GM12865 (cell line): ENCODE measurements at regions not wholly inside any gene's neighbourhood (a gene's known extent, or its start where the extent isn't known, plus 50 kb on each side); places are given as distances from the start of the nearest gene placed in this dataset.

Experiments
- DNase-seq: peaks from one replicate; pipeline ENCODE4 v3.0.0; 2010; ENCODE audit warnings: low read depth
- H3K4me3 ChIP-seq: 2 replicates; pipeline ENCODE4 v1.5.1; 2011; ENCODE audit warnings: mild to moderate bottlenecking, low read depth, low read length, control low read depth
- CTCF ChIP-seq: IDR thresholded peaks from 2 replicates; pipeline ENCODE4 v1.5.1; 2011; ENCODE audit warnings: low read length, control low read depth, low read depth, inconsistent platforms; ENCODE audit not compliant: insufficient read depth; ENCODE audit errors: missing control alignments

- no peak for TF ChIP-seq CTCF
- H3K4me3 ChIP-seq: no peak overlapping the region
- no peak for DNase-seq
Measured at GRCh38 chr12:126316411-126316810, 1251.2 kb downstream of the AACS start.

DNA sequence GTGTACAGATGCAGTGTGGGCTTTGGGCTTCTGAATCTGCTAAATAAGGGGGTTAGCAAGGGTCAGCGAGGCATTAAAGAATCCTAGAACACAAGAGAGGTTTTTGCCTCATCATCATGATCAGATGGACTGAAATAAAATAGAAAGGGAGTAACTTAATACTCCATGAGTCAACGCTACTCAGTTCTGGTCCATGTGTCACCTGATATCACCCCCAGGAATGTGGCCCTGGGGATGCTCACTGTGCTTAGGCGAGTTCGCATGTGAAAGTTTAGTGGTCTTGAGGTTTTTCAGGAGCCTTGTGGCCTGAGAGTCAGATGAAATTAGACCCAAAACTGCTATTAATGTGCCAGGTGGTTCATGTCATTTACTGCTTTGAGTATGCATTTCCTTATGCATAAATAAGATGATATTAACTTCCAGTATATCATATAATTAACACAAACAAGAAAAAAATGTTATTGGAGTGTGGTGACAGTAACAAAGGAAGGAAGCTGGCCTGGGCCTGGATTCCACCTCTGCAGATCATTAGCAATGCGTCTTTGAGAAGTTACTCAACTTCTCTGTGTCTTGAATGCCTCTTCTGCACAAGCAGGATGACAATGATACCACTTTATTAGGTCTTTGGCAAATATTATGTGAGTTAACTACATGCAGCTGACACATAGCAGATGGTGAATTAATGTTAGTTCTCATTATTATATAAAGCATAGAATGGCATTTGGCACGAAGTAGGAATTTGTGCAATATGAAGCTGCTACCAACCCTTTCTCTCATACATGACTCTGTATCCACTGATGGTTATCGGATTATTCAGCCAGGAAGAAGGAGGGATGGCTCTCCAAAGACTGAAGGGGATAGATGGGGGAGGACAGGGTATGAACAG lies 1272.6 kb downstream of the AACS start:
- no peak for DNase-seq

DNA sequence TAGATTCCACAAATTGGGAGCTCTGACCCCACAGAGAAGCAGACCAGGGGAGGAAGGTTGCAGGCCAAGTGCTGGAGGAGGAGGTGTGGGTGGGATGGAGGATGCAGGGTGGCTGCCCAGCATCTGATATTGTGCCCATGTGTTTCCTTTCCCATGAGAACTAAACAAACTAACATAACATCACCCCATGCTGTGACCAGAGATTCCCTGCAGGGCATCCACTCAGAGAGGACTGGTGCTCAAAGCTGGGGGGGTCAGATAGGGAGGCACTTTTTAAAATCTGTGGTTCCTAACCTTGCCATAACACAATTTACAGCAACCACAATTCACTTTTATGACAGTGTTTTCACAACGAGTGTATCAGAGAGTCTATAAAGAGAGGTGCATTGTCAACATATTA lies 1277.6 kb downstream of the AACS start:
- H3K4me3 ChIP-seq: no peak overlapping the region
- TF ChIP-seq CTCF: no peak
- DNase-seq: no peak

More for the DNA sequence above, 1272.6 kb downstream of the AACS start:
- H3K4me3 ChIP-seq: no peak overlapping the region
- TF ChIP-seq CTCF: no peak

GRCh38 chr12:126343321-126343720 lies 1278.1 kb downstream of the AACS start:
- no peak overlapping the region for H3K4me3 ChIP-seq
- no peak for TF ChIP-seq CTCF
- no peak for DNase-seq

- TF ChIP-seq CTCF: no peak
- no peak overlapping the region for H3K4me3 ChIP-seq
- no peak for DNase-seq
Measured at GRCh38 chr12:126346087-126346486, 1280.9 kb downstream of the AACS start.

DNA sequence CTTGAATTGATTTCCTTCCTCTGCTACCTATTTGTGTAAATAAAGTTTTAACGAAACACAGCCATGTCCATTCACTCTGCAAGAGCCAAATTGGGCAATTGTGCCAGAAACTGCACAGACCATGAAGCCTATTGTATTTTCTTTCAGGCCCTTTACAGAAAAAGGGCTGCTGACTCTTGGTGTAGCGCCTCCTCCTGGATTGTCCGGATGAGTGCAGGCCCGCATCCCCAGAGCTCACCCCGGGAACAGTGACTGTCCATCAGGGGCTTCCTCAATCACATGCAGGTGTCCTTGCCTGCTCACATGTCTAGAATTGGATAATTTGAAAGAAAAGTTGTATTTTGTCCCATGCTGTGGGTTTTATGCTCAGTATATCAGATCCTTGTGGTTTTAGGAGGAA lies 1282.2 kb downstream of the AACS start:
- no peak overlapping the region for H3K4me3 ChIP-seq
- no peak for TF ChIP-seq CTCF
- no peak for DNase-seq

GRCh38 chr12:126349383-126349782 lies 1284.1 kb downstream of the AACS start:
- DNase-seq: no peak
- no peak overlapping the region for H3K4me3 ChIP-seq
- no peak for TF ChIP-seq CTCF
